H1 (cell line): ENCODE measurements at regions not wholly inside any gene's neighbourhood (a gene's known extent, or its start where the extent isn't known, plus 50 kb on each side); places are given as distances from the start of the nearest gene placed in this dataset.

ENCODE experiments used
- CTCF ChIA-PET: fragments of 300-600 bp; sonication (Branson Sonifier 250); formaldehyde crosslinking; loops from one replicate; lab custom pipeline; 2021; ENCODE audit not compliant: partially characterized antibody; lab: Charles Lee
- POLR2A ChIA-PET: fragments of 300-600 bp; sonication (Branson Sonifier 250); formaldehyde crosslinking; loops from one replicate; lab custom pipeline; 2021; ENCODE audit warnings: inconsistent platforms; ENCODE audit not compliant: partially characterized antibody; lab: Charles Lee
- DNase-seq, 2 experiments: peaks; one replicate each; pipeline versions ENCODE4 v3.0.0 to v3.0.0-alpha.2; 2010 to 2022; ENCODE audit warnings: low spot score in 2 of 2, low read depth in 1 of 2, mixed read lengths in 1 of 2
- FAIRE-seq: peaks from 2 replicates; lab custom pipeline; 2011; peaks lifted over from hg19 to GRCh38; lab: Jason Lieb, UNC
- H2AFZ ChIP-seq: 2 replicates; pipeline ENCODE4 v1.8.1; 2012; ENCODE audit warnings: low read length, inconsistent platforms
- H2AK5ac ChIP-seq: 2 replicates; pipeline ENCODE4 v1.6.1; 2013; ENCODE audit warnings: low read depth, low read length
- H2BK120ac ChIP-seq: replicated peaks from 2 replicates; pipeline ENCODE3; 2013; ENCODE audit warnings: low read depth, low read length, inconsistent platforms
- H2BK12ac ChIP-seq: 2 replicates; pipeline ENCODE4 v1.6.1; 2013; ENCODE audit warnings: low read depth, low read length
- H2BK15ac ChIP-seq: 2 replicates; pipeline ENCODE4 v1.6.1; 2013; ENCODE audit warnings: low read length
- H2BK20ac ChIP-seq: 2 replicates; pipeline ENCODE4 v1.6.1; 2013; ENCODE audit warnings: low read length
- H2BK5ac ChIP-seq: 2 replicates; pipeline ENCODE4 v1.6.1; 2013; ENCODE audit warnings: low read depth, low read length
- H3K14ac ChIP-seq: 2 replicates; pipeline ENCODE4 v1.6.1; 2013; ENCODE audit warnings: inconsistent platforms; ENCODE audit not compliant: insufficient read length
- H3K18ac ChIP-seq: 2 replicates; pipeline ENCODE4 v1.6.1; 2013; ENCODE audit warnings: low read length; ENCODE audit errors: extremely low read depth
- H3K23ac ChIP-seq: 2 replicates; pipeline ENCODE4 v1.6.1; 2013; ENCODE audit warnings: inconsistent platforms; ENCODE audit not compliant: insufficient read length
- H3K23me2 ChIP-seq: 2 replicates; pipeline ENCODE4 v1.6.1; 2013; ENCODE audit warnings: low read depth, low read length
- H3K27ac ChIP-seq: 2 replicates; pipeline ENCODE4 v1.6.1; 2011; ENCODE audit warnings: low read depth, low read length, inconsistent platforms
- H3K27me3 ChIP-seq, 4 experiments: replicated peaks in 1 of 4; 1 replicate in 1 of 4; 2 replicates in 3 of 4; pipeline versions ENCODE4 v1.6.1 to v1.8.1; 2011 to 2013; ENCODE audit warnings: low read length in 3 of 4, mild to moderate bottlenecking in 3 of 4, inconsistent platforms in 2 of 4, mixed read lengths in 2 of 4, moderate library complexity in 1 of 4; ENCODE audit not compliant: control insufficient read depth in 3 of 4, insufficient read depth in 3 of 4; ENCODE audit errors: extremely low read depth in 1 of 4
- H3K36me3 ChIP-seq, 4 experiments: 2 replicates each; pipeline versions ENCODE4 v1.6.1 to v1.8.1; 2011 to 2013; ENCODE audit warnings: mild to moderate bottlenecking in 4 of 4, low read length in 3 of 4, moderate library complexity in 2 of 4, control low read depth in 1 of 4, inconsistent platforms in 1 of 4; ENCODE audit not compliant: insufficient read depth in 4 of 4, control insufficient read depth in 2 of 4
- H3K4ac ChIP-seq: replicated peaks from 2 replicates; pipeline ENCODE3; 2013; ENCODE audit warnings: low read length, low read depth, mixed read lengths, inconsistent platforms; ENCODE audit not compliant: insufficient read length
- H3K4me1 ChIP-seq, 4 experiments: replicated peaks in 1 of 4; 1 replicate in 1 of 4; 2 replicates in 3 of 4; pipeline versions ENCODE4 v1.6.1 to v1.8.1; 2011 to 2013; ENCODE audit warnings: low read length in 3 of 4, inconsistent platforms in 2 of 4, mixed read lengths in 1 of 4; ENCODE audit not compliant: insufficient read depth in 4 of 4, control insufficient read depth in 3 of 4
- H3K4me2 ChIP-seq, 2 experiments: 2 replicates each; pipeline versions ENCODE4 v1.6.1 to v1.8.1; 2011 to 2013; ENCODE audit warnings: low read depth in 2 of 2, low read length in 2 of 2, control low read depth in 1 of 2, inconsistent platforms in 1 of 2, mild to moderate bottlenecking in 1 of 2; ENCODE audit not compliant: insufficient read depth in 1 of 2
- H3K4me3 ChIP-seq, 4 experiments: fragments of 200-600, 300-600 bp in 1 of 4; sonication (generic), shearing (Covaris generic), sonication (Bioruptor Twin) in 1 of 4; 2 replicates each; pipeline versions ENCODE4 v1.5.1 to v1.8.1; 2011 to 2016; ENCODE audit warnings: low read length in 4 of 4, low read depth in 3 of 4, control low read depth in 2 of 4, inconsistent platforms in 2 of 4, mild to moderate bottlenecking in 2 of 4, mixed read lengths in 1 of 4, moderate library complexity in 1 of 4; ENCODE audit not compliant: insufficient read depth in 2 of 4; ENCODE audit errors: extremely low read depth in 1 of 4
- H3K56ac ChIP-seq: replicated peaks from 2 replicates; pipeline ENCODE3; 2013; ENCODE audit warnings: low read depth, mild to moderate bottlenecking, mixed read lengths, low read length, inconsistent platforms; ENCODE audit not compliant: insufficient read length
- H3K79me1 ChIP-seq: 2 replicates; pipeline ENCODE4 v1.6.1; 2013; ENCODE audit warnings: low read depth, low read length, control low read depth
- H3K79me2 ChIP-seq, 2 experiments: 2 replicates each; pipeline versions ENCODE4 v1.6.1 to v1.8.1; 2012 to 2013; ENCODE audit warnings: low read length in 2 of 2, mild to moderate bottlenecking in 2 of 2, inconsistent platforms in 1 of 2; ENCODE audit not compliant: insufficient read depth in 2 of 2, control insufficient read depth in 1 of 2
- H3K9ac ChIP-seq, 4 experiments: replicated peaks in 1 of 4; 1 replicate in 1 of 4; 2 replicates in 3 of 4; pipeline versions ENCODE4 v1.6.1 to v1.8.1; 2011 to 2013; ENCODE audit warnings: low read depth in 3 of 4, low read length in 3 of 4, control low read depth in 2 of 4, mild to moderate bottlenecking in 2 of 4, moderate library complexity in 2 of 4, inconsistent platforms in 1 of 4; ENCODE audit errors: extremely low read depth in 1 of 4
- H3K9me3 ChIP-seq, 2 experiments: 2 replicates each; pipeline versions ENCODE4 v1.6.1 to v1.8.1; 2012 to 2013; ENCODE audit warnings: mild to moderate bottlenecking in 2 of 2, moderate library complexity in 2 of 2, control low read depth in 1 of 2, inconsistent platforms in 1 of 2, low read depth in 1 of 2, low read length in 1 of 2, mixed read lengths in 1 of 2; ENCODE audit not compliant: insufficient read depth in 2 of 2
- H4K20me1 ChIP-seq, 2 experiments: replicated peaks in 1 of 2; 2 replicates each; pipeline versions ENCODE3 to v1.8.1; 2011 to 2013; ENCODE audit warnings: inconsistent platforms in 2 of 2, low read length in 2 of 2, mild to moderate bottlenecking in 1 of 2; ENCODE audit not compliant: insufficient read depth in 2 of 2, control insufficient read depth in 1 of 2
- H4K5ac ChIP-seq: 2 replicates; pipeline ENCODE4 v1.6.1; 2013; ENCODE audit warnings: low read length, low read depth, mixed read lengths, inconsistent platforms; ENCODE audit not compliant: insufficient read length
- H4K8ac ChIP-seq: 2 replicates; pipeline ENCODE4 v1.8.0; 2013; ENCODE audit warnings: mild to moderate bottlenecking, moderate library complexity, low read length, inconsistent platforms; ENCODE audit not compliant: insufficient read depth; ENCODE audit errors: extremely low read depth
- H4K91ac ChIP-seq: replicated peaks from 2 replicates; pipeline ENCODE3; 2013; ENCODE audit warnings: low read length, mixed read lengths, inconsistent platforms; ENCODE audit not compliant: insufficient read length
- ASH2L ChIP-seq: fragments of 200-600, 300-600 bp; sonication (generic); IDR thresholded peaks from one replicate; pipeline ENCODE4 v1.7.1; 2017; ENCODE audit warnings: low read length
- BRCA1 ChIP-seq: IDR thresholded peaks from 2 replicates; pipeline ENCODE4 v1.6.1; 2012; ENCODE audit warnings: low read depth, low read length, improper control_type of control experiment
- CEBPB ChIP-seq: IDR thresholded peaks from 2 replicates; pipeline ENCODE4 v1.6.1; 2012; ENCODE audit warnings: low read depth, low read length
- CHD2 ChIP-seq: IDR thresholded peaks from 2 replicates; pipeline ENCODE4 v1.6.1; 2012; ENCODE audit warnings: low read length, improper control_type of control experiment
- EGR1 ChIP-seq: IDR thresholded peaks from 2 replicates; pipeline ENCODE4 v1.6.1; 2011; ENCODE audit warnings: low read depth, low read length, borderline replicate concordance
- FOSL1 ChIP-seq: IDR thresholded peaks from 2 replicates; pipeline ENCODE4 v1.6.1; 2011; ENCODE audit warnings: mild to moderate bottlenecking, low read depth, low read length, moderate library complexity; ENCODE audit not compliant: insufficient read depth
- HDAC6 ChIP-seq: IDR thresholded peaks from one replicate; pipeline ENCODE4 v1.7.1; 2012; ENCODE audit warnings: low read depth, mild to moderate bottlenecking, inconsistent platforms, low read length, moderate library complexity
- PHF8 ChIP-seq: fragments of 200-600 bp; sonication (generic); conservative IDR thresholded peaks from 2 replicates; pipeline ENCODE4 v1.7.1; 2012; ENCODE audit warnings: low read depth, mild to moderate bottlenecking, inconsistent platforms, low read length, moderate library complexity
- RFX5 ChIP-seq: IDR thresholded peaks from 2 replicates; pipeline ENCODE4 v1.6.1; 2011; ENCODE audit warnings: low read depth, low read length, improper control_type of control experiment, borderline replicate concordance
- RNF2 ChIP-seq: fragments of 200-900, 300-1000 bp; sonication (generic); IDR thresholded peaks from 2 replicates; pipeline ENCODE4 v1.7.1; 2016; ENCODE audit warnings: borderline replicate concordance, low read depth, mild to moderate bottlenecking, antibody characterized with exemption, low read length; ENCODE audit not compliant: poor library complexity, severe bottlenecking; ENCODE audit errors: missing control alignments
- SAP30 ChIP-seq: fragments of 300-600 bp; sonication (generic); IDR thresholded peaks from 2 replicates; pipeline ENCODE4 v1.7.1; 2012; ENCODE audit warnings: low read length, moderate library complexity, mild to moderate bottlenecking, inconsistent platforms; ENCODE audit not compliant: insufficient read depth, insufficient replicate concordance
- SP1 ChIP-seq: IDR thresholded peaks from 2 replicates; pipeline ENCODE4 v1.6.1; 2011; ENCODE audit warnings: low read depth, low read length
- SRF ChIP-seq: IDR thresholded peaks from 2 replicates; pipeline ENCODE4 v1.6.1; 2011; ENCODE audit warnings: mild to moderate bottlenecking, low read depth, low read length, moderate library complexity
- WGBS, 2 experiments: shearing (Covaris generic) in 1 of 2; methylation state at CpG; one replicate each; pipeline versions ENCODE4 v1.1.6 to v1.1.7; 2013 to 2015; ENCODE audit warnings: low lambda C conversion rate in 2 of 2, mixed read lengths in 2 of 2, inconsistent platforms in 1 of 2, low coverage in 1 of 2, missing lambda C conversion rate in 1 of 2; ENCODE audit not compliant: insufficient replicate concordance in 2 of 2, insufficient coverage in 1 of 2, insufficient read length in 1 of 2; ENCODE audit errors: extremely low coverage in 1 of 2, missing lambda C conversion rate in 1 of 2; 5-methylcytosine and 5-hydroxymethylcytosine counted together
- TF ChIP-seq, protein P1 (sequence below): IDR thresholded peaks from 2 replicates; pipeline ENCODE4 v1.6.1; 2011; ENCODE audit warnings: low read length, improper control_type of control experiment

GRCh38 chr22:48722661-48723060 lies 1105.0 kb downstream of the BRD1 start:
- POLR2A ChIA-PET: no interaction called here
- H3K4me2 ChIP-seq: no peak overlapping the region

More at GRCh38 chr22:48722661-48723060, 1105.0 kb downstream of the BRD1 start:
- FAIRE-seq (no peak), DNase-seq (no peak)
- Histone ChIP-seq H3K56ac (no peak overlapping the region), H4K5ac (no peak overlapping the region), H3K27me3 (no peaks in the 10 kb centered on the region), H2BK5ac (no peak overlapping the region), H4K8ac (no peak overlapping the region), H3K4ac (no peak overlapping the region), H3K14ac (no peak overlapping the region), H2AFZ (no peak overlapping the region), H3K23ac (no peak overlapping the region), H3K79me2 (no peaks in the 10 kb centered on the region), H3K4me3 (no peak overlapping the region), H2BK120ac (no peak overlapping the region), H3K23me2 (no peaks in the 10 kb centered on the region), H3K79me1 (peaks cover 2% of the 10 kb centered on the region; the same call in 1 of the 2 replicates), H3K27ac (no peak overlapping the region), H3K9ac (no peak overlapping the region), H3K4me1 (peaks cover 0 to 5% (median under 1%) of the 10 kb centered on the region in 4 experiments; a peak in 1 of 7 replicates), H4K20me1 (peaks cover 0 to 2% of the 10 kb centered on the region in 2 experiments), H3K9me3 (no peaks in the 10 kb centered on the region; a peak in 1 of 4 replicates), H3K36me3 (no peaks in the 10 kb centered on the region), H3K18ac (no peak overlapping the region), H4K91ac (no peak overlapping the region), H2BK20ac (no peak overlapping the region), H2BK15ac (no peak overlapping the region), H2AK5ac (no peak overlapping the region), H2BK12ac (no peak overlapping the region)
- TF ChIP-seq FOSL1: no peak
- TF ChIP-seq, protein P1, sequence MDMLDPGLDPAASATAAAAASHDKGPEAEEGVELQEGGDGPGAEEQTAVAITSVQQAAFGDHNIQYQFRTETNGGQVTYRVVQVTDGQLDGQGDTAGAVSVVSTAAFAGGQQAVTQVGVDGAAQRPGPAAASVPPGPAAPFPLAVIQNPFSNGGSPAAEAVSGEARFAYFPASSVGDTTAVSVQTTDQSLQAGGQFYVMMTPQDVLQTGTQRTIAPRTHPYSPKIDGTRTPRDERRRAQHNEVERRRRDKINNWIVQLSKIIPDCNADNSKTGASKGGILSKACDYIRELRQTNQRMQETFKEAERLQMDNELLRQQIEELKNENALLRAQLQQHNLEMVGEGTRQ: no peak
- no peak for TF ChIP-seq HDAC6
- TF ChIP-seq CEBPB: no peak
- TF ChIP-seq ASH2L: no peak
- TF ChIP-seq PHF8: no peak
- TF ChIP-seq SP1: no peak
- no peak for TF ChIP-seq SAP30
- TF ChIP-seq CHD2: no peak
- no peak for TF ChIP-seq EGR1
- TF ChIP-seq BRCA1: no peak
- TF ChIP-seq SRF: no peak
- TF ChIP-seq RNF2: no peak
- TF ChIP-seq RFX5: no peak
- WGBS, 2 experiments: 90% methylated on average over 9 of the region's 10 CpGs; no CpG with 5 or more reads in 1 of the 2 experiments
- CTCF ChIA-PET: interaction anchor here (1.4 kb wide), 1 partner anchor 23 kb away, joined by 3 read pairs; no protein-coding TSS in a partner anchor
